ENCODE measurements at regions not wholly inside any gene's neighbourhood (a gene's known extent, or its start where the extent isn't known, plus 50 kb on each side); places are given as distances from the start of the nearest gene placed in this dataset.

GRCh38 chr2:40591774-40592173 lies 139.9 kb upstream of the SLC8A1 start:
- intact Hi-C loops (cut with DNase I), result no loop called here
- Histone ChIP-seq H3K27me3 (no peaks in the 10 kb centered on the region), H3K4me1 (no peaks in the 10 kb centered on the region), H3K9me3 (no peaks in the 10 kb centered on the region), H3K4me3 (no peak overlapping the region), H3K27ac (no peak overlapping the region), H3K36me3 (no peaks in the 10 kb centered on the region)
- 61 to 66% methylated on average over 3 of the region's 3 CpGs for WGBS, 2 donors
- TF ChIP-seq POLR2A (IDR thresholded peaks at IDR 0.05), result no peak
- no peak for DNase-seq

DNA sequence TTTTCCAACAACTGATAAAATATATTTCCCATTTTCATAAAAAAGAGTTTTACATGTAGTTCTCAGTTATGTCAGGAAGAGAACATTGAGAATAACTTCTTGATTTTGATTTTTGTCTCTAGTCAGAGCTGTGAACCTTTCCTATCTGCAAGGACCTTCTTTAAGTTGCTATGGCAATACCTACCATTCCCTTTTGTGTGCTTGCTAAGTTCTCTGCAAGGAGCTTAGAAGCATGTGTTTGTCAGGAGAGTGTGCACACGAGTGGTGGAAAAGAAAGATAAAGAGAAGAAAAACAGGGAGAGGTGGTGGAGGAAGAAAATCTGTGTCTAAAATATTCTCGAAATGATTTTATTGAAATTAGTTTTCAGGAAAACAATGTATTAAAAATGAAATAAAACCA lies 140.3 kb upstream of the SLC8A1 start:
- WGBS, 2 donors, result 59 to 67% methylated on average over 2 of the region's 2 CpGs
- Histone ChIP-seq H3K4me3 (no peak overlapping the region), H3K36me3 (no peaks in the 10 kb centered on the region), H3K27ac (no peak overlapping the region), H3K27me3 (no peaks in the 10 kb centered on the region), H3K9me3 (no peaks in the 10 kb centered on the region), H3K4me1 (no peaks in the 10 kb centered on the region)
- DNase-seq, result no peak
- intact Hi-C loops (cut with DNase I), result no loop called here
- TF ChIP-seq POLR2A (IDR thresholded peaks at IDR 0.05), result no peak

DNA sequence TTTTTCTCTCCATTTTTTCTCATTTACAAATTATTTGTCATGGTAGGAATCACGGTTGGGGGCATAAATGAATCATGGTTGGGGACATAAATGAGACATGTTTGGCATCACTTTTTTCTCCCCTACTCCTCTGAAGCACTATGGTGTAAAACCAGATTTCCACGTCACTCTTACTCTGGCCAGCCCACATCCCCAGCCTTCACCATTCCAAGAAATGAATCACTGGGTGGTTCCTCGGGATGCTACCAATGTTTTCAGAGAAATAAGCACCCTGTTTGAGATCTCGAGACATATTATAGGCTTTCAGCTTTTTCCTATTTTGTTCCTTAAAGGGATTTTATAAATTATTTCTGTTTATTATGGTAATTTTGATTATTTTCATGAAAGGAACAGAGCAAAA lies 155.0 kb upstream of the SLC8A1 start:
- TF ChIP-seq, protein P1, sequence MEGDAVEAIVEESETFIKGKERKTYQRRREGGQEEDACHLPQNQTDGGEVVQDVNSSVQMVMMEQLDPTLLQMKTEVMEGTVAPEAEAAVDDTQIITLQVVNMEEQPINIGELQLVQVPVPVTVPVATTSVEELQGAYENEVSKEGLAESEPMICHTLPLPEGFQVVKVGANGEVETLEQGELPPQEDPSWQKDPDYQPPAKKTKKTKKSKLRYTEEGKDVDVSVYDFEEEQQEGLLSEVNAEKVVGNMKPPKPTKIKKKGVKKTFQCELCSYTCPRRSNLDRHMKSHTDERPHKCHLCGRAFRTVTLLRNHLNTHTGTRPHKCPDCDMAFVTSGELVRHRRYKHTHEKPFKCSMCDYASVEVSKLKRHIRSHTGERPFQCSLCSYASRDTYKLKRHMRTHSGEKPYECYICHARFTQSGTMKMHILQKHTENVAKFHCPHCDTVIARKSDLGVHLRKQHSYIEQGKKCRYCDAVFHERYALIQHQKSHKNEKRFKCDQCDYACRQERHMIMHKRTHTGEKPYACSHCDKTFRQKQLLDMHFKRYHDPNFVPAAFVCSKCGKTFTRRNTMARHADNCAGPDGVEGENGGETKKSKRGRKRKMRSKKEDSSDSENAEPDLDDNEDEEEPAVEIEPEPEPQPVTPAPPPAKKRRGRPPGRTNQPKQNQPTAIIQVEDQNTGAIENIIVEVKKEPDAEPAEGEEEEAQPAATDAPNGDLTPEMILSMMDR (IDR thresholded peaks at IDR 0.05), result no peak
- TF ChIP-seq POLR2A (IDR thresholded peaks at IDR 0.05), result no peak
- no peak overlapping the region for H3K4me3 ChIP-seq
- DNase-seq, result no peak
- no peaks in the 10 kb centered on the region for H3K36me3 ChIP-seq
- no peak overlapping the region for H3K27ac ChIP-seq
- WGBS, 2 donors, result 67% methylated on average over 3 to 4 of the region's 4 CpGs
- no peaks in the 10 kb centered on the region for H3K9me3 ChIP-seq
- no peaks in the 10 kb centered on the region for H3K27me3 ChIP-seq
- intact Hi-C loops (cut with DNase I), result no loop called here
- H3K4me1 ChIP-seq, result no peaks in the 10 kb centered on the region

- no peak for DNase-seq
- Histone ChIP-seq H3K4me1 (no peaks in the 10 kb centered on the region), H3K36me3 (no peaks in the 10 kb centered on the region), H3K27me3 (no peaks in the 10 kb centered on the region), H3K27ac (no peak overlapping the region), H3K9me3 (no peaks in the 10 kb centered on the region), H3K4me3 (no peak overlapping the region)
- 70 to 81% methylated on average over 4 of the region's 4 CpGs for WGBS, 2 donors
- intact Hi-C loops (cut with DNase I), result no loop called here
- no peak for TF ChIP-seq POLR2A (IDR thresholded peaks at IDR 0.05)
- TF ChIP-seq, protein P1 (IDR thresholded peaks at IDR 0.05), result no peak
These were observed 159.3 kb upstream of the SLC8A1 start for GRCh38 chr2:40611196-40611595.

DNA sequence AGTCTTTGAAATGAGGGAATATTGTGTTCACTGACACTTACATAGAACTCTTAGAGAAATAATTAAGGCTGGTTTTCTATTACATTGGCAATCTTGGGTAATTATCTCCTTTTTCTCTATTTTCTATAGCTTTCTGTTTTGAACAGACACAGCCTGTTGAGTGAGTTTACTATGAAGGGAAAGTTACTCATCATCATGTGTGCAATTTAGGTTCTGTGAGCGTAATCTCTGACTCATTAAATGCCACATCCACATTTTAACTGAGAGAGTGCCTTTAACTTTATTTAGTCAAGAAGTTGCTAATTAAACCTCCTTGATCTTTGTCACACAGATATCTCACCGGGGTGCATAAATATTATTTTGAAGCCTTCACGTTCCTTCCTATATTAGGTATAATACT lies 174.0 kb upstream of the SLC8A1 start:
- no peak for TF ChIP-seq POLR2A (IDR thresholded peaks at IDR 0.05)
- TF ChIP-seq, protein P1 (IDR thresholded peaks at IDR 0.05), result no peak
- no peaks in the 10 kb centered on the region for H3K9me3 ChIP-seq
- WGBS, 2 donors, result 59 to 65% methylated on average over 3 of the region's 3 CpGs
- no peak overlapping the region for H3K4me3 ChIP-seq
- DNase-seq, result no peak
- no peaks in the 10 kb centered on the region for H3K27me3 ChIP-seq
- no peaks in the 10 kb centered on the region for H3K36me3 ChIP-seq
- intact Hi-C loops (cut with DNase I), result no loop called here
- H3K27ac ChIP-seq, result no peak overlapping the region
- no peaks in the 10 kb centered on the region for H3K4me1 ChIP-seq

- Histone ChIP-seq H3K27me3 (no peaks in the 10 kb centered on the region), H3K4me1 (no peaks in the 10 kb centered on the region), H3K36me3 (no peaks in the 10 kb centered on the region), H3K4me3 (no peak overlapping the region), H3K9me3 (no peaks in the 10 kb centered on the region), H3K27ac (no peak overlapping the region)
- no peak for TF ChIP-seq POLR2A (IDR thresholded peaks at IDR 0.05)
- TF ChIP-seq, protein P1 (IDR thresholded peaks at IDR 0.05), result no peak
- 60 to 64% methylated on average over 3 of the region's 3 CpGs for WGBS, 2 donors
- intact Hi-C loops (cut with DNase I), result no loop called here
- no peak for DNase-seq
These were observed 176.7 kb upstream of the SLC8A1 start for GRCh38 chr2:40628556-40628955.

All from esophagus squamous epithelium (tissue), 5 donors.